H9 (cell line): ENCODE measurements at regions not wholly inside any gene's neighbourhood (a gene's known extent, or its start where the extent isn't known, plus 50 kb on each side); places are given as distances from the start of the nearest gene placed in this dataset.

Experiments
- DNase-seq: peaks from one replicate; pipeline ENCODE4 v3.0.0-alpha.2; 2017
- H2AFZ ChIP-seq: one replicate; pipeline ENCODE4 v1.6.1; 2013; ENCODE audit warnings: mild to moderate bottlenecking, low read length, control low read depth, moderate library complexity
- H2AK5ac ChIP-seq: 2 replicates; pipeline ENCODE4 v1.6.1; 2013; ENCODE audit warnings: low read length, control low read depth, mixed read lengths; ENCODE audit not compliant: insufficient read length
- H2BK120ac ChIP-seq: one replicate; pipeline ENCODE4 v1.6.1; 2013; ENCODE audit warnings: low read depth, mild to moderate bottlenecking, low read length, control low read depth, inconsistent platforms; ENCODE audit not compliant: poor library complexity, severe bottlenecking
- H2BK12ac ChIP-seq: 2 replicates; pipeline ENCODE4 v1.6.1; 2013; ENCODE audit warnings: low read length, control low read depth, mixed read lengths, low read depth; ENCODE audit not compliant: insufficient read length
- H2BK15ac ChIP-seq: 2 replicates; pipeline ENCODE4 v1.6.1; 2013; ENCODE audit warnings: low read depth, low read length, control low read depth
- H2BK20ac ChIP-seq: one replicate; pipeline ENCODE4 v1.6.1; 2013; ENCODE audit warnings: low read depth, mild to moderate bottlenecking, low read length, control low read depth, inconsistent platforms; ENCODE audit not compliant: poor library complexity, severe bottlenecking
- H2BK5ac ChIP-seq: 2 replicates; pipeline ENCODE4 v1.6.1; 2013; ENCODE audit warnings: low read length, control low read depth, mixed read lengths; ENCODE audit not compliant: insufficient read length
- H3K14ac ChIP-seq: 2 replicates; pipeline ENCODE4 v1.6.1; 2013; ENCODE audit warnings: low read length, control low read depth; ENCODE audit not compliant: insufficient read depth
- H3K18ac ChIP-seq: 2 replicates; pipeline ENCODE4 v1.6.1; 2013; ENCODE audit warnings: low read depth, mild to moderate bottlenecking, mixed read lengths, low read length, control low read depth; ENCODE audit not compliant: insufficient read length
- H3K23ac ChIP-seq: 2 replicates; pipeline ENCODE4 v1.6.1; 2013; ENCODE audit warnings: low read length, control low read depth, mixed read lengths, low read depth; ENCODE audit not compliant: insufficient read length
- H3K23me2 ChIP-seq: 2 replicates; pipeline ENCODE4 v1.6.1; 2013; ENCODE audit warnings: low read depth, mild to moderate bottlenecking, mixed read lengths, low read length, control low read depth; ENCODE audit not compliant: insufficient read length, poor library complexity, severe bottlenecking
- H3K27ac ChIP-seq: 2 replicates; pipeline ENCODE4 v1.5.1; 2013; ENCODE audit warnings: low read length, control low read depth, mixed read lengths, low read depth; ENCODE audit not compliant: insufficient read length
- H3K27me3 ChIP-seq: 2 replicates; pipeline ENCODE4 v1.6.1; 2013; ENCODE audit warnings: low read length, control low read depth, inconsistent platforms; ENCODE audit not compliant: insufficient read depth
- H3K4ac ChIP-seq: 2 replicates; pipeline ENCODE4 v1.6.1; 2013; ENCODE audit warnings: low read depth, mild to moderate bottlenecking, control low read depth, inconsistent platforms, low read length, moderate library complexity
- H3K4me1 ChIP-seq: 2 replicates; pipeline ENCODE4 v1.6.1; 2013; ENCODE audit warnings: low read length, control low read depth, inconsistent platforms; ENCODE audit not compliant: insufficient read depth
- H3K4me2 ChIP-seq: 2 replicates; pipeline ENCODE4 v1.6.1; 2013; ENCODE audit warnings: low read length, control low read depth, mixed read lengths; ENCODE audit not compliant: insufficient read length, insufficient read depth
- H3K56ac ChIP-seq: 2 replicates; pipeline ENCODE4 v1.6.1; 2013; ENCODE audit warnings: low read depth, mild to moderate bottlenecking, mixed read lengths, low read length, control low read depth; ENCODE audit not compliant: insufficient read length
- H3K79me1 ChIP-seq: 2 replicates; pipeline ENCODE4 v1.6.1; 2013; ENCODE audit warnings: low read depth, mild to moderate bottlenecking, moderate library complexity, low read length, control low read depth, inconsistent platforms; ENCODE audit not compliant: insufficient read depth, poor library complexity, severe bottlenecking
- H3K79me2 ChIP-seq: 2 replicates; pipeline ENCODE4 v1.6.1; 2013; ENCODE audit warnings: low read length, control low read depth, inconsistent platforms; ENCODE audit not compliant: insufficient read depth
- H3K9ac ChIP-seq: 2 replicates; pipeline ENCODE4 v1.6.1; 2013; ENCODE audit warnings: low read length, control low read depth, mixed read lengths; ENCODE audit not compliant: insufficient read length; ENCODE audit errors: extremely low read depth
- H3K9me3 ChIP-seq: one replicate; pipeline ENCODE4 v1.6.1; 2013; ENCODE audit warnings: low read depth, low read length, inconsistent platforms; ENCODE audit not compliant: control insufficient read depth
- H3T11ph ChIP-seq: one replicate; pipeline ENCODE4 v1.6.1; 2013; ENCODE audit warnings: mild to moderate bottlenecking, low read length, control low read depth, inconsistent platforms
- H4K20me1 ChIP-seq: one replicate; pipeline ENCODE4 v1.6.1; 2013; ENCODE audit not compliant: control insufficient read depth, insufficient read length, insufficient read depth
- H4K5ac ChIP-seq: 2 replicates; pipeline ENCODE4 v1.6.1; 2013; ENCODE audit warnings: low read depth, mild to moderate bottlenecking, mixed read lengths, low read length, control low read depth; ENCODE audit not compliant: insufficient read length
- H4K8ac ChIP-seq: replicated peaks from 2 replicates; pipeline ENCODE4 v1.6.1; 2013; ENCODE audit warnings: low read length, control low read depth, mixed read lengths, low read depth; ENCODE audit not compliant: insufficient read length
- H4K91ac ChIP-seq: 2 replicates; pipeline ENCODE4 v1.6.1; 2013; ENCODE audit warnings: low read depth, mild to moderate bottlenecking, moderate library complexity, mixed read lengths, low read length, control low read depth; ENCODE audit not compliant: insufficient read length
- H3K27ac Mint-ChIP-seq, 3 experiments: 2 replicates in 2 of 3; 3 replicates in 1 of 3; pipeline ENCODE4 v1.8.0; 2020 to 2021; ENCODE audit warnings: mixed read lengths in 3 of 3, mild to moderate bottlenecking in 1 of 3, moderate library complexity in 1 of 3
- H3K27me3 Mint-ChIP-seq: 2 replicates; pipeline ENCODE4 v1.8.0; 2021; ENCODE audit warnings: low read depth, mild to moderate bottlenecking, moderate library complexity, mixed read lengths
- H3K36me3 Mint-ChIP-seq, 3 experiments: 2 replicates in 2 of 3; 3 replicates in 1 of 3; pipeline ENCODE4 v1.8.0; 2020 to 2021; ENCODE audit warnings: low read depth in 3 of 3, mixed read lengths in 3 of 3; ENCODE audit not compliant: insufficient read depth in 1 of 3
- H3K4me1 Mint-ChIP-seq, 2 experiments: 2 replicates each; pipeline ENCODE4 v1.8.0; 2020; ENCODE audit warnings: mixed read lengths in 2 of 2
- H3K4me3 Mint-ChIP-seq, 2 experiments: 2 replicates in 1 of 2; 3 replicates in 1 of 2; pipeline ENCODE4 v1.8.0; 2020 to 2021; ENCODE audit warnings: mild to moderate bottlenecking in 2 of 2, mixed read lengths in 2 of 2, moderate library complexity in 1 of 2
- H3K9me3 Mint-ChIP-seq, 2 experiments: 2 replicates in 1 of 2; 3 replicates in 1 of 2; pipeline ENCODE4 v1.8.0; 2020; ENCODE audit warnings: mild to moderate bottlenecking in 2 of 2, mixed read lengths in 2 of 2, moderate library complexity in 1 of 2
- CTCF ChIP-seq: fragments of 200-600 bp; sonication (generic); conservative IDR thresholded peaks from 3 replicates; pipeline ENCODE4 v1.8.0; 2021; ENCODE audit warnings: antibody characterized with exemption, mild to moderate bottlenecking
- WGBS: extraction: QIAGEN DNeasy Blood & Tissue Kit; methylation state at CpG from one replicate; pipeline ENCODE4 v1.1.7; 2013; ENCODE audit warnings: missing lambda C conversion rate, low lambda C conversion rate, mixed read lengths; ENCODE audit not compliant: insufficient read length; ENCODE audit errors: extremely low coverage; 5-methylcytosine and 5-hydroxymethylcytosine counted together

GRCh38 chr22:34738661-34739400, 327.1 kb upstream of the ISX start:
- no peak overlapping the region for H4K5ac ChIP-seq
- Mint-ChIP-seq H3K9me3 (peaks cover 0 to 3% of the 10 kb centered on the region in 2 experiments; a peak in 4 of 5 replicates), H3K36me3 (no peaks in the 10 kb centered on the region), H3K27me3 (peaks cover 6% of the 10 kb centered on the region), H3K4me3 (no peak overlapping the region), H3K4me1 (peaks cover 3 to 10% of the 10 kb centered on the region in 2 experiments), H3K27ac (no peak overlapping the region)
- H3K9me3 ChIP-seq: peaks cover 6% of the 10 kb centered on the region
- H3K56ac ChIP-seq: no peak overlapping the region
- H2BK15ac ChIP-seq: no peak overlapping the region
- no peaks in the 10 kb centered on the region for H4K20me1 ChIP-seq
- no peak overlapping the region for H3K9ac ChIP-seq
- no peaks in the 10 kb centered on the region for H3K79me1 ChIP-seq
- H4K8ac ChIP-seq: no peak overlapping the region
- no peak overlapping the region for H3K18ac ChIP-seq
- no CpG with 5 or more reads among the region's 3 CpGs for WGBS
- H2AK5ac ChIP-seq: no peak overlapping the region
- no peak for DNase-seq
- H2BK12ac ChIP-seq: no peak overlapping the region
- TF ChIP-seq CTCF: no peak
- H3K4me1 ChIP-seq: no peaks in the 10 kb centered on the region
- no peak overlapping the region for H2BK5ac ChIP-seq
- H2BK20ac ChIP-seq: no peak overlapping the region
- H3T11ph ChIP-seq: no peak overlapping the region
- no peaks in the 10 kb centered on the region for H3K23me2 ChIP-seq
- H3K27me3 ChIP-seq: no peaks in the 10 kb centered on the region
- no peak overlapping the region for H3K27ac ChIP-seq
- H3K79me2 ChIP-seq: no peaks in the 10 kb centered on the region
- no peak overlapping the region for H3K14ac ChIP-seq
- no peak overlapping the region for H3K4me2 ChIP-seq
- no peak overlapping the region for H2AFZ ChIP-seq
- H2BK120ac ChIP-seq: no peak overlapping the region
- H3K23ac ChIP-seq: no peak overlapping the region
- no peak overlapping the region for H3K4ac ChIP-seq
- no peak overlapping the region for H4K91ac ChIP-seq
